ENCODE measurements at regions not wholly inside any gene's neighbourhood (a gene's known extent, or its start where the extent isn't known, plus 50 kb on each side); places are given as distances from the start of the nearest gene placed in this dataset.

- TF ChIP-seq ATF3 (IDR thresholded peaks at IDR 0.05) (no peak), CTCF (IDR thresholded peaks at IDR 0.05; ENCODE audit: low read depth, low read length, missing input control) (no peak), TAF1 (conservative IDR thresholded peaks at IDR 0.05) (no peak), JUND (IDR thresholded peaks at IDR 0.05) (no peak), RAD21 (IDR thresholded peaks at IDR 0.05) (no peak), HNF4A (conservative IDR thresholded peaks at IDR 0.05) (no peak), SP1 (IDR thresholded peaks at IDR 0.05) (no peak)
These were observed 93.9 kb upstream of the STARD4 start for GRCh38 chr5:111606194-111606593.

All from liver (tissue), 3 donors.